GM12878 (cell line): ENCODE measurements at regions not wholly inside any gene's neighbourhood (a gene's known extent, or its start where the extent isn't known, plus 50 kb on each side); places are given as distances from the start of the nearest gene placed in this dataset.

ENCODE experiments used
- ATAC-seq: fragments of 200-7000 bp; cut with Tn5 transposase; 3 replicates; pipeline ENCODE4 v1.9.1; 2020; ENCODE audit warnings: mild to moderate bottlenecking, moderate library complexity
- BruUV-seq: library from RNA; stranded (reverse); fragments of 400-500 nt; replicated peaks from 2 replicates; lab custom pipeline; 2021; lab: Mats Ljungman, UMichigan
- CTCF ChIA-PET: fragments of 300-600 bp; sonication (Branson Sonifier 250); formaldehyde crosslinking; extraction: SDS; loops from one replicate; lab custom pipeline; 2021; ENCODE audit warnings: inconsistent platforms; lab: Yijun Ruan, JAX
- POLR2A ChIA-PET: fragments of 350-600 bp; formaldehyde crosslinking; extraction: SDS; loops from one replicate; lab custom pipeline; 2021; ENCODE audit warnings: inconsistent platforms; lab: Charles Lee
- RAD21 ChIA-PET: fragments of 300-600 bp; sonication (Branson Sonifier 250); formaldehyde crosslinking; loops from one replicate; lab custom pipeline; 2023; ENCODE audit warnings: antibody characterized with exemption; ENCODE audit not compliant: unreplicated experiment; lab: Charles Lee
- SMC1A ChIA-PET: fragments of 300-600 bp; sonication (Branson Sonifier 250); formaldehyde crosslinking; loops from one replicate; lab custom pipeline; 2023; ENCODE audit not compliant: unreplicated experiment, uncharacterized antibody; lab: Charles Lee
- DNase-seq: peaks from one replicate; pipeline ENCODE4 v3.0.0-alpha.2; 2011; ENCODE audit warnings: low read depth, low spot score
- FAIRE-seq: peaks from 3 replicates; lab custom pipeline; 2011; peaks lifted over from hg19 to GRCh38; lab: Jason Lieb, UNC
- H2AFZ ChIP-seq: 2 replicates; pipeline ENCODE4 v1.6.0; 2011; ENCODE audit warnings: low read depth, low read length, control low read depth; ENCODE audit not compliant: control insufficient read depth
- H3K27ac ChIP-seq: 2 replicates; pipeline ENCODE4 v1.5.1; 2011; ENCODE audit warnings: control low read depth; ENCODE audit not compliant: control insufficient read depth, insufficient read depth
- H3K27me3 ChIP-seq, 2 experiments: replicated peaks in 1 of 2; 2 replicates each; pipeline versions ENCODE4 v1.6.0 to v1.6.1; 2011; ENCODE audit warnings: low read length in 1 of 2; ENCODE audit not compliant: control insufficient read depth in 2 of 2, insufficient read depth in 2 of 2
- H3K36me3 ChIP-seq, 2 experiments: 2 replicates each; pipeline ENCODE4 v1.5.1; 2011; ENCODE audit warnings: low read length in 1 of 2; ENCODE audit not compliant: control insufficient read depth in 2 of 2, insufficient read depth in 2 of 2
- H3K4me1 ChIP-seq: 2 replicates; pipeline ENCODE4 v1.6.1; 2011; ENCODE audit warnings: mild to moderate bottlenecking, low read length, moderate library complexity, mixed read lengths; ENCODE audit not compliant: control insufficient read depth, insufficient read depth
- H3K4me2 ChIP-seq: 2 replicates; pipeline ENCODE4 v1.6.0; 2011; ENCODE audit warnings: control low read depth; ENCODE audit not compliant: control insufficient read depth, insufficient read depth
- H3K4me3 ChIP-seq: fragments of 200-600 bp; sonication (generic); 2 replicates; pipeline ENCODE4 v1.5.1; 2016
- H3K79me2 ChIP-seq: 2 replicates; pipeline ENCODE4 v1.6.0; 2011; ENCODE audit warnings: low read length; ENCODE audit not compliant: control insufficient read depth, insufficient read depth
- H3K9ac ChIP-seq: 2 replicates; pipeline ENCODE4 v1.8.0; 2011; ENCODE audit warnings: low read length, control low read depth, mixed read lengths; ENCODE audit not compliant: control insufficient read depth, insufficient read depth
- H3K9me3 ChIP-seq: replicated peaks from 3 replicates; pipeline ENCODE4 v1.5.1; 2011; ENCODE audit warnings: mild to moderate bottlenecking, low read length; ENCODE audit not compliant: control insufficient read depth, insufficient read depth
- H4K20me1 ChIP-seq: 2 replicates; pipeline ENCODE4 v1.6.0; 2011; ENCODE audit not compliant: control insufficient read depth, insufficient read depth
- ATF3 ChIP-seq: IDR thresholded peaks from 2 replicates; pipeline ENCODE4 v1.6.1; 2011; ENCODE audit warnings: low read depth, mild to moderate bottlenecking, low read length, moderate library complexity, borderline replicate concordance; ENCODE audit errors: extremely low read depth
- CUX1 ChIP-seq: IDR thresholded peaks from 2 replicates; pipeline ENCODE4 v1.6.1; 2012; ENCODE audit warnings: improper control_type of control experiment, low read depth, low read length; ENCODE audit not compliant: insufficient replicate concordance
- EP300 ChIP-seq, 2 experiments: fragments of 150-350 bp in 1 of 2; IDR thresholded peaks; 2 replicates each; pipeline ENCODE4 v1.6.1; 2011 to 2012; ENCODE audit warnings: low read depth in 2 of 2, low read length in 2 of 2, borderline replicate concordance in 1 of 2, improper control_type of control experiment in 1 of 2, inconsistent platforms in 1 of 2; ENCODE audit not compliant: control insufficient read depth in 1 of 2
- NFYB ChIP-seq: IDR thresholded peaks from 2 replicates; pipeline ENCODE4 v1.6.1; 2011; ENCODE audit warnings: low read depth, mild to moderate bottlenecking, low read length, improper control_type of control experiment, moderate library complexity; ENCODE audit not compliant: insufficient read depth
- SIN3A ChIP-seq: IDR thresholded peaks from 2 replicates; pipeline ENCODE4 v1.6.1; 2012; ENCODE audit warnings: low read depth, low read length, improper control_type of control experiment
- TCF3 ChIP-seq: IDR thresholded peaks from 2 replicates; pipeline ENCODE4 v1.6.1; 2012; ENCODE audit warnings: low read depth, mild to moderate bottlenecking, low read length, borderline replicate concordance; ENCODE audit not compliant: insufficient read depth
- ZBTB33 ChIP-seq: fragments of 450-650 bp; IDR thresholded peaks from 2 replicates; pipeline ENCODE4 v1.6.1; 2017; ENCODE audit warnings: mild to moderate bottlenecking
- WGBS: methylation state at CpG from one replicate; pipeline ENCODE4 v1.1.6; 2016; ENCODE audit warnings: low lambda C conversion rate; ENCODE audit not compliant: insufficient replicate concordance, insufficient coverage; ENCODE audit errors: missing lambda C conversion rate; 5-methylcytosine and 5-hydroxymethylcytosine counted together
- in situ Hi-C: fragments of 300-500 bp; cut with MboI; formaldehyde crosslinking; loops from 9 replicates; pipeline ENCODE4 v1.14.3; 2018; ENCODE audit warnings: mixed read lengths
- intact Hi-C: fragments of 100-400 bp; cut with micrococcal nuclease; formaldehyde crosslinking; loops from one replicate; pipeline ENCODE4 v1.14.2; 2022; ENCODE audit not compliant: unreplicated experiment

- Histone ChIP-seq H3K36me3 (no peaks in the 10 kb centered on the region), H3K4me3 (no peak overlapping the region), H3K9ac (no peak overlapping the region), H3K4me1 (no peaks in the 10 kb centered on the region), H3K79me2 (no peaks in the 10 kb centered on the region), H3K27ac (no peak overlapping the region), H2AFZ (no peak overlapping the region), H3K4me2 (no peak overlapping the region), H3K27me3 (no peaks in the 10 kb centered on the region), H4K20me1 (no peaks in the 10 kb centered on the region), H3K9me3 (no peaks in the 10 kb centered on the region)
- ChIA-PET SMC1A (no interaction called here), POLR2A (no interaction called here), RAD21 (no interaction called here), CTCF (interaction anchor here (1.4 kb wide), 1 partner anchor 26 kb away, joined by 3 read pairs; no protein-coding TSS in a partner anchor)
- FAIRE-seq, result no peak
- ATAC-seq, result no peak
- WGBS, result 33% methylated on average over 5 of the region's 5 CpGs
- DNase-seq, result no peak
- BruUV-seq, result no TSS peak
- no peak for TF ChIP-seq ATF3
- TF ChIP-seq SIN3A, result no peak
- no peak for TF ChIP-seq CUX1
- no peak for TF ChIP-seq TCF3
- no peak for TF ChIP-seq EP300 (IDR thresholded peaks at IDR 0.05; ENCODE audit: borderline replicate concordance in 1 of 2, control insufficient read depth in 1 of 2, low read depth in 2 of 2, low read length in 2 of 2)
- no peak for TF ChIP-seq ZBTB33
- no peak for TF ChIP-seq NFYB
- intact Hi-C loops (no loop called here), in situ Hi-C loops (no loop called here)
Observed at GRCh38 chr4:173878701-173879100, 348.7 kb upstream of the HAND2 start.
